ENCODE measurements at regions not wholly inside any gene's neighbourhood (a gene's known extent, or its start where the extent isn't known, plus 50 kb on each side); places are given as distances from the start of the nearest gene placed in this dataset.
A peak's percentile ranks its signal among the peaks of the same experiment; 100 is the strongest.

GRCh38 chr14:38409071-38409705 is 153.3 kb upstream of the CLEC14A start:
- Histone ChIP-seq H3K79me1 (ENCODE audit: low read depth in 1 of 2, low read length in 2 of 2) (peaks cover 0 to 5% of the 10 kb centered on the region in 2 experiments; a peak in 1 of 4 replicates), H2AK9ac (replicated peaks; ENCODE audit: low read depth, low read length, poor library complexity) (no peak overlapping the region), H3K36me3 (ENCODE audit: control insufficient read depth, insufficient read depth, low read length) (no peaks in the 10 kb centered on the region), H3K23ac (ENCODE audit: low read depth, low read length) (no peak overlapping the region), H3K4ac (ENCODE audit: low read depth, low read length) (peak overlapping the region; percentile 38; the same call in 1 of the 2 replicates), H4K8ac (ENCODE audit: low read depth in 2 of 2, low read length in 2 of 2) (peak overlapping the region; percentile 6 to 32; a peak in 3 of 4 replicates), H3K9me3 (ENCODE audit: control insufficient read depth, insufficient read depth, low read length) (no peaks in the 10 kb centered on the region), H3K18ac (ENCODE audit: low read depth, low read length) (peak overlapping the region; percentile 66; the same call in 1 of the 2 replicates), H3K9me1 (ENCODE audit: insufficient read depth, low read length) (peaks cover 6% of the 10 kb centered on the region; the same call in 1 of the 2 replicates), H2AFZ (replicated peaks; ENCODE audit: low read length, poor library complexity) (no peak overlapping the region), H3K27ac (ENCODE audit: insufficient read depth, low read length) (no peak overlapping the region), H2BK5ac (ENCODE audit: low read depth, low read length, poor library complexity, severe bottlenecking) (peak overlapping the region; percentile 85), H4K5ac (ENCODE audit: low read depth, low read length) (peak overlapping the region; percentile 47; the same call in 1 of the 2 replicates), H3K9ac (ENCODE audit: low read depth, low read length) (no peak overlapping the region), H3K27me3 (ENCODE audit: control insufficient read depth, insufficient read depth, low read length) (no peaks in the 10 kb centered on the region), H2BK120ac (ENCODE audit: low read depth, low read length) (peak overlapping the region; percentile 83), H3K4me3 (ENCODE audit: insufficient read depth, low read depth, low read length) (no peak overlapping the region), H4K91ac (ENCODE audit: insufficient read depth, low read depth, low read length) (no peak overlapping the region), H2BK15ac (ENCODE audit: low read depth, low read length) (0 out of 3 replicates have a peak overlapping the region, but pooled peaks have one; percentile 15), H3K4me1 (ENCODE audit: control insufficient read depth, insufficient read depth, low read length) (peaks cover 15% of the 10 kb centered on the region), H2BK20ac (ENCODE audit: low read depth, low read length) (peak overlapping the region; percentile 76; the same call in 1 of the 2 replicates), H3K4me2 (ENCODE audit: low read depth, low read length) (peak overlapping the region; percentile 6; the same call in 1 of the 2 replicates), H4K20me1 (ENCODE audit: insufficient read depth, low read length) (no peaks in the 10 kb centered on the region), H3K14ac (replicated peaks; ENCODE audit: low read depth, low read length) (peak overlapping the region; percentile 8; the same call in 1 of the 2 replicates), H2AK5ac (ENCODE audit: low read depth, low read length) (peak overlapping the region; percentile 37), H3K56ac (ENCODE audit: extremely low read depth, insufficient read depth, low read length) (no peak overlapping the region)
- in situ Hi-C loops (cut with MboI; ENCODE audit: low sequenced_read_pairs), result no loop called here
- DNase-seq (peak; percentile 55), ATAC-seq (ENCODE audit: low read depth) (peak; percentile 10; the same call in 1 of the 2 replicates)
- no CpG with 5 or more reads among the region's 2 CpGs for WGBS, 2 experiments (ENCODE audit: extremely low coverage in 2 of 2, insufficient read length in 1 of 2)
- intact Hi-C loops (cut with micrococcal nuclease), result loop anchor here (5.0 to 10.0 kb wide), 3 partner anchors 322 to 507 kb away; no protein-coding TSS in a partner anchor
- CTCF ChIA-PET, result no interaction called here
- BruUV-seq (replicated peaks), result no TSS peak
- dilution Hi-C loops (cut with HindIII; ENCODE audit: low sequenced_read_pairs, unreplicated experiment), result no loop called here
- TF ChIP-seq CEBPB (IDR thresholded peaks at IDR 0.05; ENCODE audit: low read depth, low read length), result no peak
- TF ChIP-seq RCOR1 (IDR thresholded peaks at IDR 0.05; ENCODE audit: insufficient replicate concordance, low read length), result no peak
- no peak for TF ChIP-seq FOS (IDR thresholded peaks at IDR 0.05; ENCODE audit: low read depth, low read length)
- TF ChIP-seq MAFK (IDR thresholded peaks at IDR 0.05; ENCODE audit: low read depth, low read length), result no peak
- TF ChIP-seq USF2 (IDR thresholded peaks at IDR 0.05; ENCODE audit: low read depth, low read length), result no peak
- TF ChIP-seq POLR2A (IDR thresholded peaks at IDR 0.05; ENCODE audit: low read depth, low read length), result no peak
- no peak for TF ChIP-seq CHD1 (IDR thresholded peaks at IDR 0.05; ENCODE audit: low read depth, low read length)
- POLR2A ChIA-PET (ENCODE audit: unreplicated experiment), result no interaction called here
